GM11168 (cell line): ENCODE measurements at regions not wholly inside any gene's neighbourhood (a gene's known extent, or its start where the extent isn't known, plus 50 kb on each side); places are given as distances from the start of the nearest gene placed in this dataset.

Source experiments
- in situ Hi-C: fragments of 300-500 bp; cut with MboI; formaldehyde crosslinking; loops from one replicate; pipeline ENCODE4 v1.12.0; 2022; ENCODE audit warnings: low sequenced_read_pairs; ENCODE audit not compliant: unreplicated experiment

- in situ Hi-C loops, result no loop called here
These were observed 120.8 kb upstream of the HS3ST1 start for GRCh38 chr4:11549525-11549924.

- in situ Hi-C loops, result no loop called here
These were observed 119.9 kb upstream of the HS3ST1 start for GRCh38 chr4:11548597-11549082.

- in situ Hi-C loops, result no loop called here
These were observed 117.9 kb upstream of the HS3ST1 start for GRCh38 chr4:11546391-11547175.

- in situ Hi-C loops, result no loop called here
These were observed 117.0 kb upstream of the HS3ST1 start for GRCh38 chr4:11545651-11546050.

- in situ Hi-C loops, result no loop called here
These were observed 115.5 kb upstream of the HS3ST1 start for GRCh38 chr4:11544211-11544610.

- in situ Hi-C loops, result no loop called here
These were observed 115.0 kb upstream of the HS3ST1 start for GRCh38 chr4:11543706-11544105.

GRCh38 chr4:11542952-11543351 lies 114.3 kb upstream of the HS3ST1 start:
- in situ Hi-C loops, result no loop called here

GRCh38 chr4:11537846-11538245 lies 109.2 kb upstream of the HS3ST1 start:
- in situ Hi-C loops, result no loop called here

- in situ Hi-C loops, result no loop called here
These were observed 106.6 kb upstream of the HS3ST1 start for GRCh38 chr4:11535333-11535732.

- in situ Hi-C loops, result no loop called here
These were observed 106.1 kb upstream of the HS3ST1 start for GRCh38 chr4:11534623-11535302.

- in situ Hi-C loops, result no loop called here
These were observed 103.4 kb upstream of the HS3ST1 start for GRCh38 chr4:11532138-11532537.

GRCh38 chr4:11529625-11530201 lies 101.0 kb upstream of the HS3ST1 start:
- in situ Hi-C loops, result no loop called here

- in situ Hi-C loops, result no loop called here
These were observed 96.4 kb upstream of the HS3ST1 start for GRCh38 chr4:11525085-11525484.

- in situ Hi-C loops, result no loop called here
These were observed 90.1 kb upstream of the HS3ST1 start for GRCh38 chr4:11518754-11519153.

GRCh38 chr4:11514779-11515419 lies 86.2 kb upstream of the HS3ST1 start:
- in situ Hi-C loops, result no loop called here

GRCh38 chr4:11514003-11514402 lies 85.3 kb upstream of the HS3ST1 start:
- in situ Hi-C loops, result no loop called here

- in situ Hi-C loops, result no loop called here
These were observed 84.2 kb upstream of the HS3ST1 start for GRCh38 chr4:11512871-11513270.

GRCh38 chr4:11511321-11511720 lies 82.6 kb upstream of the HS3ST1 start:
- in situ Hi-C loops, result no loop called here

GRCh38 chr4:11507920-11508319 lies 79.2 kb upstream of the HS3ST1 start:
- in situ Hi-C loops, result no loop called here

GRCh38 chr4:11506194-11506593 lies 77.5 kb upstream of the HS3ST1 start:
- in situ Hi-C loops, result no loop called here
